Epidermal melanocyte (primary cell): ENCODE measurements at regions not wholly inside any gene's neighbourhood (a gene's known extent, or its start where the extent isn't known, plus 50 kb on each side); places are given as distances from the start of the nearest gene placed in this dataset.

Source experiments
- DNase-seq: peaks from one replicate; pipeline ENCODE4 v3.0.0; 2011; ENCODE audit warnings: low spot score; ENCODE audit not compliant: insufficient read length

DNA sequence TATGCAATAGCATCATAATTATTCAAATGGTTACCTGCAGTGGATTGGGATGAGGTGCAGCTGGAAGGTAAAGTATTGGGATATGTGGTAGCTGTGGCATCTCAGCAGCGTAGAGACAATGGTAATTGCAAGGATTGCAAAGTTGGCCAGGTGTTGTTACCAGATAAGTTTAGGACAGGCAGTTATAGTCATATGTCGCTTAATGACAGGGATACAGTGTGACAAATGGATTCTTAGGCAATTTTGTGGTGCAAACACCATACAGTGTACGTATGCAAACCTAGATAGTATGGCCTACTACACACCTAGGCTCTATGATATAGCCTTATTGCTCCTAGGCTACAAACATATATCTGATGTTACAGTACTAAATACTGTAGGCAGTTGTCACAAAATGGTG is 163.5 kb upstream of the LYZL2 start:
- no peak for DNase-seq

DNA sequence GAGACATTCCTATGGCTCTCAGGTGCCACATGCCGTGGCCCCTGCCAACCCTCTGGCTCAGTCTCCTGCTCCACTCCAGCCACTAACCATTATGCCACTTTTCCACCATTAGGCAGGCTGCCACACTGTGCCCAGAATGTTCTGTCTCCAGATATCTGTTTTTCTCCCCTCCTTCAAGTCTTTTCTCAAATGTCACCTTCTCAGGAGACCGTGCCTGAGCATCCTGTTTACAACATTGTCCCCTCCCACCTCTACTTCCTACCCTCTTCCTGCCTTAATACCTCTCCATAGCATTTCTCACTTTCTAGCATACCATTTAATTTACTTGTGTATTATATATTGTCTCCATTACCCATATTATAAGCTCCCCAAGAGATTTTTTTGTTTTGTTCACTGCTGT is 162.5 kb upstream of the LYZL2 start:
- no peak for DNase-seq

DNA sequence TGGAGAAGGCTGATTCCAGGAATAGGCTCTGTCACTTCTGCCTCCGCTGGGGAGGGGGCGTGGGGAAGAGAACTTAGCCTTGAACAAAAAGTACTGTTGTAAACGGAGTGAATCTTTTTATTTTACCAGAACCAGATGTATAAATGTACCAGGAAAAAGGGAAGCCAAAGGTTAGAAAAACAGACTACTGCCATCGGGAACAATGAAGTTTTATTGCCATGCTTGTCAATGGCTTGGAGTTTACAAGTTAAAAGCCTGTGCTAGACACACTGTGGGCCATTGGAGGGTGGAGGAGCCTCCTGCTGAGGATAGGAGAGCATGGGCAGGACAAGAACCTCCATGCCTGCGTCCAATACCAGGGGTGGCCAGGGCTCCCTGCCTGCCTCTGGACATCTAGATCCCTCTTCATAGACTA is 161.7 kb upstream of the LYZL2 start:
- DNase-seq = no peak

DNA sequence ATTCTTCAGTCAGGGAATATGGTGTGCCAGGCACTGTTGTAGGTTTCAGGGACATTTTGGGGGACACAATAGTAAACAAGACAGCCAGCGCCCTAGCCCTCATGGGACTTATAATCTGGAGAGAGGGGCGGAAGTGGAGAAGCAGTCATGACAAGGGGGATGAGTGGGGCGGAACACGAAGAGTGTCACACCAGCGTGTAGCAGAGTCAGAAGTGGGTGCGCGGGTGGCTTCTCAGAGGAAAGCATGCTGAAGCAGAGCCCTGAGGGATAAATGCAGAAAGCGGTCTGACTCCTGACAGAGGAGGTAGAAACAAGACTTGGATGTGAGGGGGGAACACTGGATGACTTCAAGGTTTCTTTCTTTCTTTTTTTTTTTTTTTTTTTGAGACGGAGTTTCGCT is 160.3 kb upstream of the LYZL2 start:
- no peak for DNase-seq

DNA sequence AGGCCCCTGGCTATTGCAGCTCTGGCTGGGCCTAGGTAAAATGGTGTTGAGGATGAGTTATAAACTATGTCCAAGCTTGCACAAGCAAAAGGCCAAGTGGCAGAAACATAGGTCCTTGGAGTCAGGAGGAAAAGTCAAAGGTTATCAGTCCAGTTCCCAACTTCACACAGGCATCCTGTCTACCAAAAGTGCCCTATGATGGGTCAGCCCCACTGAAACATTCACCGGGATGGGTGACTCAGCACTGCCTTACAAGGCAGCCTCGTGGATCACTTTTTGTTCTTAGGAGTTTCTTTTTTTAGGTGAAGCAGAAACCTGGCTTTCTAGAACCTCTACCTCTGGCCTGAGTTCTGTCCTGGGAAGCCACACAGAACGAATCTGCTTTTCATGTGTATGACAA is 158.8 kb upstream of the LYZL2 start:
- DNase-seq = no peak

DNA sequence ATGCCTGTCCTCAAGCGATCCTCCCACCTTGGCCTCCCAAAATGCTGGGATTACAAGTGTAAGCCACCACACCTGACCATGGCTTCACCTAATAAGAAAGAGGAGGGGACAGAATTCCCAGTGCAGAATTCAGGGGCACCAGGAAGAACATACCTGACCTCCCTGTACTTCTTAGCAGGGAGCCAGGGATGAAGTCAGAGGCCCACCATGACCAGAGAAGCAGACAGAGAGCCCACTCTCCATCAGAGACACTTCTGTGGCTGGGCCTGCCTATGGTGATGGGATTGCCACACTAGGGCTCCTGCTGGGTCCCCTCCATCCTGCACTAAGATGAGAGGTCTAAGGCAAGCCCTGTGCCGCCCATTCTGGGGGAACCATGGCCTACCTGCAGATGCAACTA is 157.4 kb upstream of the LYZL2 start:
- no peak for DNase-seq

DNA sequence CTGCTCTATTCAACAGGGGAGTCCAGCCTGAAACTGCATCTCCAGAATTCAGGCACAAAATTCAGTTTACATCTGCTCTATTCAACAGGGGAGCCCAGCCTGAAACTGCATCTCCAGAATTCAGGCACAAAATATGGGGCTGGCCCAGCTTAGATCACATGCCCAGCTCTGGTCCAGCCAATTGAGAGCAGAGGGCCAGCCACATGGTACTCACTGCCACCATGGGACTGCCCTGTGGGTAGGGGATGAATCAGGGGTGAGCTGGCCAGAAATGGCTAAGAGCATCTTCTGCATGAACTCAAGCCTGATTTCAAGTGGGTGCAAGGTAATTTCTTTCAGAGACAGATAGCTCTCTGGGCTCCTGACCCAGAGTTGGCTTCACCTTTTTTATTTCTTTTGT is 156.6 kb upstream of the LYZL2 start:
- no peak for DNase-seq

DNA sequence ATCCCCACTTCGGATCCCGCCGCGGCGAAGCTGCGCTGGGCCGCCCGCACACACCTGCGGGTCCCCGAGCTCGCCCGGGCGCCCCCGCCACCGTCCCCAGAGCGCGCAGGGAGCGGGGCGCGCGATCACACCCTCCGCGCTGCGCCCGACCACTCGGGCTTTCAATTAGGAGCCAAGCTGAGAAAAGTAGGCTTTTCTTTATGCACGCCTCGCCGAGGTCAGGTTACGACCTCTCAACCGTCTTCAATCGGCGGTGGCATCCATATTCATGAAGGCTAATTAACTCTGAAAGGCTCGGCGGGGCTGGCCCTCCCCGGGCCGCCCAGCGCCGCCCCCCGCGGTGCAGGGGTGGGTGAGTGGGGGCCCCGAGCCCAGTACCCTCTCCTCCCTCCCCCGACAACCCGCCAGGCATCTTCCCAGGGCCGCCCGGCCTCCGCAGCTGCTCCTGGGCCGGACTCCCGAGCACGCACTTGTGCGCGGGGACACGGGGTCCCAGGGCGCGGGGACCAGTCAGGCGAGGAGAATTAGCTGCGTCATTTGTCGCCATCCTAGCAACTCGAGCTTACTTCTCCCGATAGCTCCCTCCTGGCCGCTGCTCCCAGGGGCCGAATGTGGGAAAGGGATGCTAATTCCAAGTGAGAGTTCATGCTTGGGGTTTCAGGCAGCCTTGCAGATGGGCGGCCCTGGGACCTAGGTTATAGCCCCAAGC is 155.5 kb upstream of the LYZL2 start:
- no peak for DNase-seq

DNA sequence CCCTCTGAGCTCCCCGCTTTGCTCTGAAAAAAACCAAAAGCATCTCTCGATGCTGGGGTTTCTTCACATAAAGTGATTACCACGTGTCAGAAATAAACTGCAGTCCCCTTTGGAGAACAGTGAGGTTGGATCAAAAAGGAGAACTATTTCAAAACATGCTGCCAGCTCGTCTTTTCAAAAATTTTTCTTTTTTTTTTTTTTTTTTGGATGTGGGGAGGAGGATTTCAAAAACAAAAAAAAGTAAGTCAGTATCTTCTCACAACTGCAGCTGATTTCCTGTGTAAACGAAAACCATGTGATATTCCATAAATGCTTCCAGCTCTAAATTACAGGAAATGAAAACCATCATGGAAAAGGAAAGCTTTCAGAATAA is 155.0 kb upstream of the LYZL2 start:
- DNase-seq = no peak

DNA sequence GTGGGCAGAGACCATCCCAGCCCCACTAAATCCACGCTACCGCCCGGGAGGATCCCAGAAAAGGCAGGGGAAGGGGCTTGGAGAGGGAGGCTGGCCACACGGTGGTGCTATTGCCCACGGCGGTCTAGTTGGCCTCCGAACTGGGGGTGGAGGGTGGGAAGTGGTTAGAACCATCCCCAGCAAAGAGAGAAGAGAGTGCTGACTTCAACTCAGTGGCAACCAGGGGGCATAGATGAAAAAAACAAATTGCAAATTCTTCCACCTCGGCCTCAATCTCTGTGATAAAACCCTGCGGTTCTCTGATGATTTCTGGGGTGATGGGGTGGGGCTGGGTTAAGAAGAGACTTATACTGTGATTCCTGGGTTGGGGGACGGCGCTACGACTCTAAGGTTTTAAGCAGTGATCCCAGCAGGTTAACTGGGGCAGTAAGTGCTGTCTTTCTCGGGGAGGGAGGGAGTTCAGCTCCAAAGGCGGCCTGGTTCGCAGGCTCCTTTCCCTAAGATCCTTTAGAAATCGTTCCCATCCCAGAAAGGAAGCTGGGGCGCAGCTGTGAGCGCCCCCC is 154.5 kb upstream of the LYZL2 start:
- peak; percentile 81 for DNase-seq

DNA sequence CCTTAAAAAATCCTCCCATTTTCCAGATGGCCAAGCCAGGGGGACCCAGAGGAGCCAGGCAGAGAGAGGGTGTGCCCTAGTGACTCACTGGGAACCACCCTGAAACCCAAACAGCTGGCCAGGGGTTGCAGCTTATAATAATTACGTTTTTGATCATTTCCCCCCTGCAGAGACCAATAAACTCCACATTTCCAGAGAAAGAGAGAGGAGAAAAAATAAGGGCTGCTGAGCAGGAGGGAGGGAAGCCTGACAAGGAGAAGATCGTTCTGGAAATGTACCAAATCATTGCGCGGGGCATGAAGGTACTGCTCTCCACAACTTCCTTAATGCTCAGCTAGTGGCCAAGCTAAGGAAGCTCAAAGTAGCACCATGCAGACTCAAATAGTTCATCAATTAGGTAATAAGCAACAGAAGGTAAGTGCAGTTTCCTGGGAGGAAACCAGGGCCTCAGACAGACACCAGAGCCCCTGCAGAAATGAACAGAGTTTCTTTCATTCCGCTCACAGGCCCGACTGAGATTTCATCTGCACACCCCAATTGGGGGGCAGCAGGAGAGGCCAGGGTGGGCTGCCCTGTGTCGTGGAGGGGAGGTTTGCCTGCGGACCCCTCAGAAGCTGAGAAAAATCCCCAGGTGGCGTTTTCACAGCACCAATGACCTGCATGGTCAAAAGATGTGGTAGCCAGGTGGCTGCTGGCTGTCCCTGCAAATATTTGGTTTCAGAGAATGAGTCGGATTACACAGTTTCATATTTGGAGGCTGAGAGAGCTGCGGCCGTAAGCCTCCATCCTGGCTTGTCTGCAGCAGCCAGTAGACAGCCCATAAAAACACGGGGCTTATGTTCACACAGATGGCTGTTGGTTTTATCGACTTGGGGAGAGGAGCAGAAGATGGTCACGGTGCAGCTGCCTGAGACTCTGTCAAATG is 153.2 kb upstream of the LYZL2 start:
- DNase-seq = no peak

DNA sequence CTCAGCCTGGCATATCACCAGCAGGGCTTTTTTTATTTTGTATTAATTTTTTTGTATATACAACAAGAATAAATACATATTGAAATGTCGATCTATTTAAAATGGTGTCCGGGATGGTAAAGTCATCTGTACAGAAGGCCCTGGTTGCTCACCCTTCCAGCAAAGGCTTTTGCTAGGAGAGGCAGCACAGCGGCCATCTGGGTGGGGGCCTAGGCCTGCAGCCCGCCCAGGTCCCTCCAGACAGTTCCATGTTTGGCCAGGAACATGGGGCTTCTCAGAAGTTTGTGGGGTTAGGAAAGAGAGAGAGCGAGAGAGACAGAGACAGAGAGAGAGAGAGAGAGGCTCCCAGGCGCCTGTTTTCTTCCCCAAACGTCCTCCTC is 152.6 kb upstream of the LYZL2 start:
- no peak for DNase-seq

DNA sequence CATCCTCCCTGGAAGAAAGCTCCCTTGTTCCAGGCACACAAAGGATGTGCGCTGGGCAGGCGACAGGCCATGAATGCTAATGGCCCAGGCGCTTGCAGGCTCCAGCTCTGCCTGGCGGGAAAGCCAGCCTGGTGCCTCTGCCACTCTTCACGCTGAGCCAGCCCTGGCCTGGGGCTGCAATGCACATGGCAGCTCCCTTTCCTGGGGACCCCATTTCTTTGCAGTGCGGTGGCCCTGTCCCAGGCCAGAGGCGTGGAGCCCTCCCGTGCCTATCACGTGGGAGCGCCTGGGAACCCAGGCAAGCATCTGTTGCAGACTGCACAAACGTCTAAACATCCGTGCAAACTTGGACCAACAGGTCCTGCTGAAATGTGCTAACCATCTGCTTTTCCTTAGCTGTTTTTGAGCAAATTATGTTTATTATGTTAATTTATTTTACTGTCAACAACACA is 152.1 kb upstream of the LYZL2 start:
- DNase-seq = no peak

DNA sequence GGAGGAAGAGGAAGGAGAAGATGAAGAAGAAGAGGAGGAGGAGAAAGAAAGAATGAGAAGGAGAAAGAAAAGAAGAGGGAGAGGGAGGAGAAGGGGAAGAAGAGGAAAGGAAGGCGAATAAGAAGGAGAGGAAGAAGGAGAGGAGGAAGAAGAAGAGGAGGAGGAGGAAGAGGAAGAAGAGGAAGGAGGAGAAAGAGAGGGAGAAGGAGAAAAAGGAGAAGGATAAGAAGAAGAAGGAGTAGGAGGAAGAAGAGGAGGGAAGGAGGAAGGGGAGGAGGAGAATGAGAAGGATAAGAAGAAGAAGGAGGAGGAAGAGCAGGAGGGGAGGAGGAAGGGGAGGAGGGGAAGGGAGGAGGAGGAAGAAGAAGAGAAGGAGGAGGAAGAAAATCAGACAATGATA is 149.2 kb upstream of the LYZL2 start:
- no peak for DNase-seq

DNA sequence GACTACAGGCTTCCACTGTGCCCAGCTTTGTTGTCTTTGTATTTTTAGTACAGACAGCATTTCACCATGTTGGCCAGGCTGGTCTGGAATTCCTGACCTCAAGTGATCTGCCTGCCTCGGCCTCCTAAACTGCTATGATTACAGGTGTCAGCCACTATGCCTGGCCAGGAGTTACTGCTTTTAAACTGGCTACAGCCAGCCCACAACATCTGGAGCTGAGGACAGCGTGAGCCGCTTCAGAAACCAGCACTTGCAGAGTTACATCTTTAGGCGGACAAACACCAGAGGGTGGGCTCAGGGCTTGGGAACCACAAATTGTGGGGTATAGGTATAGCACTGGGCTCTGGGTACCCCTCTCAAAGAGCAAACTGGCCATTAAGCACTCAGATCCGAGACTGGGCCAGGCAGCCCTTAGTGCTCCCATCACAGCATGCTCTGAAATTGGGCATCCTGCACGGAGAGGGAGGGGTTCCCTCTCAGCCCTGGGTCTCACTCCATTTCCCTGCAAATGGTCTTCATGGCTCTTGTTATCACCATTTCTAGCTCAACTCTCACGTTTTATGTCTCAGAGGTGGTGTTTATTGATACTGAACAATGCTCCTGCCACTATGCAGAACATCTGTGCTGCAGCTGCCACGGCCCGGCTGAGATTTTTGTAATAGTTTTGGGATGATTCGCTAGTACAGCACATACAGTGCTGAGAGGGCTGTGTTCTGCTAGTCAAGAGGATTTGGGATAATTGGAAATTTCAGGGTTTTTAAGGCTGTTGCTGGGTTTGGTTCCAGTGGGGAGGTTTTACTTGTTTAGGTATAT is 146.4 kb upstream of the LYZL2 start:
- peak; percentile 51 for DNase-seq

DNA sequence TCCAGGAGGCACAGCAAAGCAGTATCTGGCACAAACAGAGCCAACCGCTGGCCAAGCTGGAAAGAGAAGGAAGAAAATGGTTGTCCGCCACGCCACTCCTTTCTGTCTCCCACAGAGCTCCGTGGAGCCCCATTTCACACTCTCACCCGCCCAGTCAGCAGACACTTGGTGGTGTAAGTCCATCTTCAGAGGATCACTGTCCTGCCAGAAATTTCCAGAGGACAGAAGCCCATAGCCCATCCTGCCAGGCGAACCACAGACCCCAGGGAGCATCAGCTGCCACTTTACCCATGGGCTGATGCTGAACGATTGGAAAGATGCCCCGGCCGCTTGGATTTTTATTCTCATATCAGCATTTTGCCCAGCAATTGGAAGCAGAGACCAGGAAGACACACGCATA is 144.7 kb upstream of the LYZL2 start:
- DNase-seq = no peak

DNA sequence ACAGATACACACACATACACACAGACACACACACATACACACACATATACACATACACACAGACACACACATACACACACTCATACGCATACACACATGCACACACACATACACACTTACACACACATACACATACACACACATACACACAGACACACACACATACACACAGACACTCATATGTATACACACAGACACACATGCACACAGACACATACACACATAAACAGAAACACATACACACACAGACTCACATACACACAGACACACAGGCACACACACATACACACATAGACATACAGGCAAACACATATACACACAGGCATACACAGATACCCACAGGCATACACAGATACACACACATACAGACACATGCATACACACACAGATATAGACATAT is 143.9 kb upstream of the LYZL2 start:
- DNase-seq = no peak

DNA sequence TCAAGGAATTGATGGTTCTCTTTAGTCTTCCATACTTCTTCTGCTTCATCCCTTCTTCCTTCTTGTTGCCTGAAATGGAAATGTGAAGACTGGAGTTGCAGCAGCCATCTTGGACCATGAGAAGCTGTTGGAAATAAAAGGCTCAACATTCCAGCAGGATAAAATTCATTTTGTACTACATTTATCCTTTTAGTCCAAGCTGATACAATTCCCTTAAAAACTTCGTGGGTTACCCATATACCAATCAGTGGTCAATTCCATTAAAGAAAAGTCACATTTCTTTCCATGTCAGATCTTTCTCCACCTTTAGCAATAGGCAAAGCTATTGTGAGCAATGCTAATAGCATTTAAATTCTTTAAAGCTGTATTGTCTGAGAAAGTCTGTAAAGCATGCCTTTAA is 141.3 kb upstream of the LYZL2 start:
- DNase-seq = no peak

DNA sequence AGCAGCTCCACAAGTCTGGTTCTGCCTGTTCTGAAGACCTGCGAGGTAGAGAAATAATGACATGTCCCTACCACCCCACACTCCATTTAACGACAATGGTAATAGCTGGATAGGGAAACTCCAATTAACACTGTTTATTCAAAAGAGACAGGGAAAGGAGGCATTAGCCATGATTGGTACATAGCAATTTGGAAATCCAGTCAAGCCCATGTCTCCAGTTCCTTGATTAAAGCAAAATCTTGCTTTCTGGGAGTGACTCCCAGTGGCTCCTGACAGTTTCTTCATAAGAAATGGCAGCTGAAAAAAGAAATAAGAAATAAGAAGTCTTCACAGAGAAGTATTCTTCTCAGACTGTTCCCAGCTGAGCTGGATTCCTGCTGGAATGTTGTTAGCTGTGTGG is 140.7 kb upstream of the LYZL2 start:
- DNase-seq = no peak

DNA sequence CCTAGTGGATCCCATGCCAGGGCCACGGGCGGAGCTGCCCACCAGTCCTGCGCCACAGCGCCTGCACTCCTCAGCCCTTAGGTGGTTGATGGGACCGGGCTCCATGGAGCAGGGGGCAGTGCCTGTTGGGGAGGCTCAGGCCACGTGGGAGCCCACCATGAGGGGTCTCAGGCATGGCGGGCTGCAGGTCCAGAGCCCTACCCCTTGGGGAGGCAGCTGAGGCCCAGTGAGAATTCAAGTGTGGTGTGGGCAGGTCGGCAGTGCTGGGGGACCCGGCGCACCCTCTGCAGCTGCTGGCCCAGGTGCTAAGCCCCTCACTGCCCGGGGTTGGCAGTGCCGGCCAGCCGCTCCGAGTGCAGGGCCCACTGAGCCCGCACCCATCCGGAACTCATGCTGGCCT is 139.8 kb upstream of the LYZL2 start:
- no peak for DNase-seq

DNA sequence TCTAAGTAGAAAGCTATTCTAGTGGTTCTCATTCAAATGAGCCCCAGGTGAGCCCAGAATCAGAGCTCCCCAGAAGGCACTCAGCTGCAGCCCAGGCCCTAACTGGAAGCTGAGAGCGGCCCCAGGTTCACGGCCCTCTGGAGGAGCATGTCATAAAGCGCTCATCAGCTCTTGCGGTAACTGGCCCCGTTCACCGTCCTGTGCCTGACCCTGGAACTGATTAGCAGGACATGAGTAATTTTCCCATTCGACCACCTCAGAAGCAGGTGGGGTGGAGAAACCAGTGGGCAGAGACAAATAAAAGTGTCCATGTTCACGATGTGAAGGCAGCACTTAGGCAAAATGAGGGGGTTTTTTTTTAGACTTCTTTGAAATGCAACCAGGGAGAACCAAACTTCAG is 136.1 kb upstream of the LYZL2 start:
- no peak for DNase-seq
